Activated CD8-positive, alpha-beta T cell treated with anti-CD3 and anti-CD28 coated beads for 36 hours (primary cell): ENCODE measurements at regions not wholly inside any gene's neighbourhood (a gene's known extent, or its start where the extent isn't known, plus 50 kb on each side); places are given as distances from the start of the nearest gene placed in this dataset.
"Not testable (repeated sequence)": the region's sequence is repeated elsewhere in the genome, so short reads cannot be mapped to it uniquely, and the experiment has no call there.

Source experiments
- ATAC-seq: fragments of 200-7000 bp; cut with Tn5 transposase; one replicate; pipeline ENCODE4 v1.10.0; 2021; ENCODE audit warnings: mild to moderate bottlenecking, moderate library complexity
- CTCF ChIA-PET: fragments of 350-600 bp; sonication (Branson Sonifier 250); formaldehyde crosslinking; loops from one replicate; lab custom pipeline; 2021; ENCODE audit warnings: antibody characterized with exemption; lab: Charles Lee
- POLR2A ChIA-PET: fragments of 350-600 bp; sonication (Branson Sonifier 250); formaldehyde crosslinking; loops from one replicate; lab custom pipeline; 2021; ENCODE audit warnings: antibody characterized with exemption; lab: Charles Lee
- DNase-seq: peaks from one replicate; pipeline ENCODE4 v3.0.0-alpha.2; 2020
- H3K27ac Mint-ChIP-seq: one replicate; pipeline ENCODE4 v1.8.0; 2021; ENCODE audit warnings: mild to moderate bottlenecking, mixed read lengths
- H3K27me3 Mint-ChIP-seq: one replicate; pipeline ENCODE4 v1.8.0; 2021; ENCODE audit warnings: mixed read lengths
- H3K36me3 Mint-ChIP-seq: one replicate; pipeline ENCODE4 v1.8.0; 2021; ENCODE audit warnings: low read depth, mixed read lengths
- H3K4me1 Mint-ChIP-seq: one replicate; pipeline ENCODE4 v1.8.0; 2021; ENCODE audit warnings: low read depth, mixed read lengths
- H3K4me3 Mint-ChIP-seq: one replicate; pipeline ENCODE4 v1.8.0; 2021; ENCODE audit warnings: mild to moderate bottlenecking, moderate library complexity, mixed read lengths
- H3K9me3 Mint-ChIP-seq: one replicate; pipeline ENCODE4 v1.8.0; 2021; ENCODE audit warnings: mixed read lengths
- CTCF ChIP-seq: fragments of 200-600 bp; IDR thresholded peaks from one replicate; pipeline ENCODE4 v1.8.0; 2022; ENCODE audit warnings: antibody characterized with exemption, mild to moderate bottlenecking
- intact Hi-C: fragments of 100-400 bp; cut with micrococcal nuclease; formaldehyde crosslinking; loops from one replicate; pipeline ENCODE4 v1.10.0; 2022

- H3K27ac Mint-ChIP-seq, result no peak overlapping the region
- no peaks in the 10 kb centered on the region for H3K9me3 Mint-ChIP-seq
- no peaks in the 10 kb centered on the region for H3K4me1 Mint-ChIP-seq
- no peak for TF ChIP-seq CTCF
- ChIA-PET POLR2A (no interaction called here), CTCF (no interaction called here)
- no peak for DNase-seq
- intact Hi-C loops, result no loop called here
- H3K27me3 Mint-ChIP-seq, result no peaks in the 10 kb centered on the region
- no peak overlapping the region for H3K4me3 Mint-ChIP-seq
- ATAC-seq, result no peak
- no peaks in the 10 kb centered on the region for H3K36me3 Mint-ChIP-seq
Observed at GRCh38 chr3:36065321-36065720, 315.0 kb upstream of the STAC start.

- no peaks in the 10 kb centered on the region for H3K36me3 Mint-ChIP-seq
- ATAC-seq (no peak), DNase-seq (no peak)
- no peaks in the 10 kb centered on the region for H3K27me3 Mint-ChIP-seq
- intact Hi-C loops, result no loop called here
- no peaks in the 10 kb centered on the region for H3K4me1 Mint-ChIP-seq
- POLR2A ChIA-PET, result no interaction called here
- H3K4me3 Mint-ChIP-seq, result no peak overlapping the region
- no peak for TF ChIP-seq CTCF
- CTCF ChIA-PET, result interaction anchor here (0.9 kb wide), 1 partner anchor 153 kb away, joined by 3 read pairs; no protein-coding TSS in a partner anchor
- no peaks in the 10 kb centered on the region for H3K9me3 Mint-ChIP-seq
- no peak overlapping the region for H3K27ac Mint-ChIP-seq
Observed at GRCh38 chr3:36075491-36075890, 304.8 kb upstream of the STAC start.

- no peak for TF ChIP-seq CTCF
- no peaks in the 10 kb centered on the region for H3K9me3 Mint-ChIP-seq
- H3K27ac Mint-ChIP-seq, result no peak overlapping the region
- intact Hi-C loops, result no loop called here
- ChIA-PET POLR2A (no interaction called here), CTCF (no interaction called here)
- no peak overlapping the region for H3K4me3 Mint-ChIP-seq
- DNase-seq (no peak), ATAC-seq (no peak)
- H3K27me3 Mint-ChIP-seq, result no peaks in the 10 kb centered on the region
- H3K36me3 Mint-ChIP-seq, result no peaks in the 10 kb centered on the region
- H3K4me1 Mint-ChIP-seq, result no peaks in the 10 kb centered on the region
Observed at GRCh38 chr3:36077320-36077719, 303.0 kb upstream of the STAC start.

GRCh38 chr3:36082958-36083357, 297.3 kb upstream of the STAC start:
- H3K4me1 Mint-ChIP-seq, H3K36me3 Mint-ChIP-seq, H3K9me3 Mint-ChIP-seq: not testable (repeated sequence)

GRCh38 chr3:36095238-36095637, 285.1 kb upstream of the STAC start:
- ChIA-PET CTCF (no interaction called here), POLR2A (no interaction called here)
- ATAC-seq, result no peak
- Mint-ChIP-seq H3K4me1 (no peaks in the 10 kb centered on the region), H3K36me3 (no peaks in the 10 kb centered on the region), H3K4me3 (no peak overlapping the region), H3K9me3 (no peaks in the 10 kb centered on the region), H3K27me3 (no peaks in the 10 kb centered on the region), H3K27ac (no peak overlapping the region)
- TF ChIP-seq CTCF, result no peak
- intact Hi-C loops, result no loop called here
- DNase-seq, result no peak

More at GRCh38 chr3:36082958-36083357, 297.3 kb upstream of the STAC start:
- CTCF ChIA-PET, H3K4me3 Mint-ChIP-seq, ATAC-seq, DNase-seq, H3K27me3 Mint-ChIP-seq, intact Hi-C loops, H3K27ac Mint-ChIP-seq: not testable (repeated sequence)
- POLR2A ChIA-PET, result interaction anchor here (0.6 kb wide), 1 partner anchor 1619 kb away, joined by 3 read pairs; no protein-coding TSS in a partner anchor

GRCh38 chr3:36097209-36097608, 283.1 kb upstream of the STAC start:
- H3K27me3 Mint-ChIP-seq, result no peaks in the 10 kb centered on the region
- ATAC-seq (no peak), DNase-seq (no peak)
- no peaks in the 10 kb centered on the region for H3K36me3 Mint-ChIP-seq
- no peak overlapping the region for H3K27ac Mint-ChIP-seq
- no peak for TF ChIP-seq CTCF
- POLR2A ChIA-PET, result no interaction called here
- intact Hi-C loops, result no loop called here
- H3K4me3 Mint-ChIP-seq, result no peak overlapping the region
- H3K9me3 Mint-ChIP-seq, result no peaks in the 10 kb centered on the region
- H3K4me1 Mint-ChIP-seq, result no peaks in the 10 kb centered on the region
- CTCF ChIA-PET, result no interaction called here
